ENCODE measurements at regions not wholly inside any gene's neighbourhood (a gene's known extent, or its start where the extent isn't known, plus 50 kb on each side); places are given as distances from the start of the nearest gene placed in this dataset.

GRCh38 chr17:79396696-79397095 lies 214.2 kb downstream of the RBFOX3 start:
- no peaks in the 10 kb centered on the region for H3K27me3 ChIP-seq
- H3K9me3 ChIP-seq: no peaks in the 10 kb centered on the region
- H3K4me3 ChIP-seq: no peak overlapping the region
- H3K36me3 ChIP-seq: no peaks in the 10 kb centered on the region
- no peak overlapping the region for H3K27ac ChIP-seq
- H3K4me1 ChIP-seq: peaks cover 0 to 3% of the 10 kb centered on the region in 2 donors
- no peak for TF ChIP-seq CTCF (IDR thresholded peaks at IDR 0.05)
- no peak for DNase-seq (ENCODE audit: low spot score in 2 of 2)
- intact Hi-C loops (cut with DNase I): no loop called here

GRCh38 chr17:79395545-79395944 lies 215.3 kb downstream of the RBFOX3 start:
- Histone ChIP-seq H3K4me1 (no peaks in the 10 kb centered on the region), H3K9me3 (no peaks in the 10 kb centered on the region), H3K27me3 (no peaks in the 10 kb centered on the region), H3K36me3 (no peaks in the 10 kb centered on the region), H3K27ac (no peak overlapping the region), H3K4me3 (no peak overlapping the region)
- TF ChIP-seq CTCF (IDR thresholded peaks at IDR 0.05): no peak
- intact Hi-C loops (cut with DNase I): no loop called here
- DNase-seq (ENCODE audit: low spot score in 2 of 2): no peak

GRCh38 chr17:79395066-79395465 lies 215.8 kb downstream of the RBFOX3 start:
- Histone ChIP-seq H3K4me3 (no peak overlapping the region), H3K27me3 (peaks cover 3% of the 10 kb centered on the region), H3K4me1 (no peaks in the 10 kb centered on the region), H3K27ac (no peak overlapping the region), H3K36me3 (no peaks in the 10 kb centered on the region), H3K9me3 (no peaks in the 10 kb centered on the region)
- intact Hi-C loops (cut with DNase I): no loop called here
- no peak for TF ChIP-seq CTCF (IDR thresholded peaks at IDR 0.05)
- DNase-seq (ENCODE audit: low spot score in 2 of 2): no peak

GRCh38 chr17:79393358-79394052 lies 217.3 kb downstream of the RBFOX3 start:
- TF ChIP-seq CTCF (IDR thresholded peaks at IDR 0.05): peak; percentile 90 to 93 (median 91)
- Histone ChIP-seq H3K27me3 (peaks cover 7% of the 10 kb centered on the region), H3K4me1 (no peaks in the 10 kb centered on the region), H3K36me3 (no peaks in the 10 kb centered on the region), H3K9me3 (no peaks in the 10 kb centered on the region), H3K27ac (no peak overlapping the region), H3K4me3 (no peak overlapping the region)
- intact Hi-C loops (cut with DNase I): loop anchor here (1.0 to 5.0 kb wide), 4 partner anchors 206 to 401 kb away; no protein-coding TSS in a partner anchor
- peak in 1 of 2 donors; percentile 85 for DNase-seq (ENCODE audit: low spot score in 2 of 2)

- H3K36me3 ChIP-seq: no peaks in the 10 kb centered on the region
- H3K9me3 ChIP-seq: no peaks in the 10 kb centered on the region
- DNase-seq (ENCODE audit: low spot score in 2 of 2): no peak
- no peak for TF ChIP-seq CTCF (IDR thresholded peaks at IDR 0.05)
- no peak overlapping the region for H3K4me3 ChIP-seq
- H3K27me3 ChIP-seq: peaks cover 7% of the 10 kb centered on the region
- intact Hi-C loops (cut with DNase I): loop anchor here (2.0 to 5.0 kb wide), 3 partner anchors 205 to 400 kb away; no protein-coding TSS in a partner anchor
- H3K4me1 ChIP-seq: no peaks in the 10 kb centered on the region
- no peak overlapping the region for H3K27ac ChIP-seq
Observed at GRCh38 chr17:79392598-79392997, 218.3 kb downstream of the RBFOX3 start.

All from ascending aorta (tissue), 2 donors.